Large intestine (tissue), 3 donors: ENCODE measurements at regions not wholly inside any gene's neighbourhood (a gene's known extent, or its start where the extent isn't known, plus 50 kb on each side); places are given as distances from the start of the nearest gene placed in this dataset.

Experiments used
- DNase-seq, 2 donors: peaks; one replicate each; pipeline versions ENCODE4 v3.0.0 to v3.0.0-alpha.2; 2013
- H3K27ac ChIP-seq: one replicate; pipeline ENCODE4 v1.5.1; 2013; ENCODE audit warnings: low read length
- H3K27me3 ChIP-seq: 2 replicates; pipeline ENCODE4 v1.6.1; 2013; ENCODE audit warnings: low read length; ENCODE audit not compliant: control insufficient read depth, insufficient read depth
- H3K36me3 ChIP-seq: 2 replicates; pipeline ENCODE4 v1.6.1; 2013; ENCODE audit warnings: low read length; ENCODE audit not compliant: control insufficient read depth, insufficient read depth
- H3K4me1 ChIP-seq: one replicate; pipeline ENCODE4 v1.6.1; 2013; ENCODE audit warnings: low read length; ENCODE audit not compliant: control insufficient read depth, insufficient read depth
- H3K4me3 ChIP-seq: one replicate; pipeline ENCODE4 v1.5.1; 2013; ENCODE audit warnings: low read length
- H3K9me3 ChIP-seq: one replicate; pipeline ENCODE4 v1.6.1; 2013; ENCODE audit warnings: mild to moderate bottlenecking, low read depth, low read length, moderate library complexity; ENCODE audit not compliant: control insufficient read depth
- WGBS: methylation state at CpG from one replicate; pipeline ENCODE4 v1.1.5; 2013; ENCODE audit warnings: low lambda C conversion rate; ENCODE audit not compliant: insufficient coverage; 5-methylcytosine and 5-hydroxymethylcytosine counted together

DNA sequence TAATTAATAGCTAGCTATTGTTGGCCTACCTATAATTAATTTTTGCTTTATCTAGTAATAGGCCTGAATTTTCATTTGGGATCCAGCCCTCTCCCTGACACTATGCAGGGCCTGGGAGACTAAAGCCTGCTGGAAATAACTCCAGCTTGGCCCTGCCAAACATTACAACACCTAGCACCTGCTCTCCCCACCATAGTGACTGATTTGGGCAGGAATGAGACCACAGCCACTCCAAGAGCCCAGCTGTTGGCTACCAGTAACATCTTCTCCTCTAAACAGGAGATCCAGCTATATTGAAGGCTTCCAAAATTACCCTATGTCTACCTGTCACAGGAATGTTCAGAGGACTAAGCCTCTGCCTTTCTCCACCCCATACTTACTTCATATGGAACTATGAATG lies 225.1 kb downstream of the IDS start:
- Histone ChIP-seq H3K27me3 (no peaks in the 10 kb centered on the region), H3K27ac (no peak overlapping the region), H3K36me3 (no peaks in the 10 kb centered on the region), H3K4me1 (no peaks in the 10 kb centered on the region), H3K4me3 (no peak overlapping the region), H3K9me3 (no peaks in the 10 kb centered on the region)
- DNase-seq, result no peak

DNA sequence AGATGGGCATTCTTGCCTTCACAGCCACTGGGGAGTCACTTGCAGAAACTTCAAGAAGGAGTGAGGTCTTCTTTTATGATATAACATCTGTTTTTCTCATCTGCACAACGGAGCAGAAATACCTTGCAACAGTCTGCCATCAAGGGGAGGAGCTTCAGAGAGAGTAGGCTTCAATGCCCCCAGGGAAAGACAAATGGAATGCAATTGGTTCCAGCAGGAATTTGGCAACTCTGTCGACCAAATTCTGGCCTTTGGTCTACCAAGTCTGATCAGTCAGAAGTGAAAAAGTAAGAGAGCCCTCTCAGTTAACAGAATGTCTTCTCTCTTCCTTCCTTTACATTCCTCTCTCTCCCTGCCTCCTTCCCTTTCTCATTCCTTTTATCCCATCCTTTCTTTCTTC lies 229.3 kb downstream of the IDS start:
- no peaks in the 10 kb centered on the region for H3K27me3 ChIP-seq
- H3K36me3 ChIP-seq, result no peaks in the 10 kb centered on the region
- no peaks in the 10 kb centered on the region for H3K4me1 ChIP-seq
- H3K9me3 ChIP-seq, result no peaks in the 10 kb centered on the region
- H3K4me3 ChIP-seq, result no peak overlapping the region
- DNase-seq, result no peak
- H3K27ac ChIP-seq, result no peak overlapping the region
- 0% methylated on average over 1 of the region's 2 CpGs for WGBS

DNA sequence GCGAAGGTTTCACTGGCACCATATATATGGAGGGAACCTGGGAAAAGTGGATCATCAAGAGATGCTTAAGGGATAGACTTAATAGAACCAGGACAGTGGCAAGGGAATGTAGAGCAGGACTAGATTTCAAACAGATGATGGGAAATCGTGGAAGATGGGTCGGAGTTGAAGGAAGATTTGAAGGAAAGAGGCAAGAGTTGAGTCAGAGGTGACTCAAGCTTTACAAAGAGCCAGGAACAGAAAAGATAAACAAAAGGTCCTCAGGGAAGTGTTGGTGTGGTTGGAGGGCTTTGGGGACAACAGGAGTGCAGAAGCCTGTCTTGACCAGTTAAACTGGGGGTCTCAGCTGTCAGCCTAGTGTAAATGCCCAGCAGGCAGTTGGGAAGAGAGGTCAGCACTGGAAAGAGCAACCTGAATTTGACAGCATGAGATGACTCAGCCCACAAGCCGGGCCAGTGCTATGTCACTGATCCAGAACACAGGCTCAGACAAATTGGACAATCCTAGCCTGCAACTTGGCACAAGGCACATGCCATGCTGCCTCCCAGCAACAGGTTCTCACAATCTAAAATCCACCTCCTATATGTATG lies 230.5 kb downstream of the IDS start:
- Histone ChIP-seq H3K4me3 (no peak overlapping the region), H3K27me3 (no peaks in the 10 kb centered on the region), H3K27ac (no peak overlapping the region), H3K4me1 (no peaks in the 10 kb centered on the region), H3K9me3 (no peaks in the 10 kb centered on the region), H3K36me3 (no peaks in the 10 kb centered on the region)
- no CpG with 5 or more reads among the region's 4 CpGs for WGBS
- DNase-seq, result no peak

DNA sequence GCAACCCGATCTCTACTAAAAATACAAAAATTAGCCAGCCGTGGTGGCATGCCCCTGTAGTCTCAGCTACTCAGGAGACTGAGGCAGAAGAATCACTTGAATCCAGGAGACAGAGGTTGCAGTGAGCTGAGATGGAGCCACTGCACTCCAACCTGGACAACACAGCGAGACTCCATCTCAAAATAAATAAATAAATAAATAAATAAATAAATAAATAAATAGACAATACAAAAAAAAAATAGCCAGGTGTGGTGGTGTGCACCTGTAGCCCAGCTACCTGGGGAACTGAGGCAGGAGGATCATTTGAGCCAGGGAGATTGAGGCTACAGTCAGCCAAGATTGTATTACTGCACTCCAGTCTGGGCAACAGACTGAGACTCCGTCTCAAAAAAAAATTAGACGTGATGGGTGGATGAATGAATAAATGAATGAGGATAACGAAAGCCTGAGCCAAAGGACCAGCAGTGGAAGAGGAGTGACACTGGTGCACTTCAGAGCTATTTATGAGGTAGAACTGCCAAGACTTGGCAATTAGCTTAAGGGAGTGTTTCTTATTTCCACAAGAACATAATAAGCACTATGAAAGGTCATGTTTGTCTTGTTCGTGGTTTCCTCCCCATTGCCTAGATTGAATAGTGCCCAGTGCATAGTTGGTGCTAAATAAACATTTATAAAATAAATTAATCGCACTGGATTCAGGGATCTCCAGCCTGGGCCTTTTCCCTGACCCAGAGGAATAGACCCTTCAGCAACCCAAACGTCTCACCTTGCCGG lies 232.2 kb downstream of the IDS start:
- DNase-seq, result no peak

DNA sequence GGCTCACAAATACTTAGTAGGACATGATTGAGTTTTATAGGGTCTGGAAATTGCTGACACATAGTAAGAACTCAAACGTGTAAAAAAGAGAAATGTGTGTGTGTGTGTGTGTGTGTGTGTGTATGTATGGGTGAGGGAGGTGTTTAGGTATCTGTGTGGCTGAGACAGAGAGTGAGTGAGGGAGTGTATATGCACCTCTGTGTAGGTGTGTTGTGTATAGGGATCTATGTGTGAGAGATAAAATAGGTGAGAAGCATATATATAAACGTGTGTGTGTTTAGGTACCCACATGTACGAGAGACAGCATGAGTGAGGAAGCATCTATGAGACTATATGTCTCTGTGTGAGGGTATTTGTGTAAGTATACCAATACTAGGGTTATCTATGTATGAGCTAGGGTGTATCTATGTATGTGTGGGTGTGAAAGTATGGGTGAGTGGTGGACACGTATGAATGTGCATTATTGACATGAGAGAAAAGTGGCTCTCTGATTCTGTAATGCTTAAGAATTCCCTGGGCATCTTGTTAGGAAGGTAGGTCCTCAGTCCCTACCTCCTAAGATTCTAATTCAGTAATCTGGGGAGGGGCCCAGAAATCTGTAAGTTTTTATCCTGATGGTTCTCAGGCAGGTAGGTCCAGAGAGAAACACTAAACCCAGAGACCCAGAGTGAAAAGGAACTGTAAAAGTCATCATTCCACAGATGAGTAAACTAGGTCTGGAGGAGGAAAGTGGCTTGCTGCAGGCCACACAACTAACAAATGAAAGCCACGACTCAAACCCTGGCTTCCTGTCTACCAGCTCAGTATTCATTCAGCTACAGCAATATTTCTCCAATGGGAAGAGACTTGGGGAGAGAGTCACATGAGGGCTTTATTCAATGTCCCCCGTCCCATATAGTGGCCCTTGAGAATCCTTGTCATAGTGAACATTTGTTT lies 237.0 kb downstream of the IDS start:
- Histone ChIP-seq H3K27me3 (no peaks in the 10 kb centered on the region), H3K9me3 (no peaks in the 10 kb centered on the region), H3K4me1 (no peaks in the 10 kb centered on the region), H3K27ac (no peak overlapping the region), H3K36me3 (no peaks in the 10 kb centered on the region), H3K4me3 (no peak overlapping the region)
- no peak for DNase-seq
- 83% methylated on average over 1 of the region's 6 CpGs for WGBS

More for the DNA sequence above, 232.2 kb downstream of the IDS start:
- no peaks in the 10 kb centered on the region for H3K36me3 ChIP-seq
- H3K9me3 ChIP-seq, result no peaks in the 10 kb centered on the region
- H3K4me3 ChIP-seq, result no peak overlapping the region
- no peaks in the 10 kb centered on the region for H3K4me1 ChIP-seq
- 80% methylated on average over 2 of the region's 10 CpGs for WGBS
- no peak overlapping the region for H3K27ac ChIP-seq
- no peaks in the 10 kb centered on the region for H3K27me3 ChIP-seq

DNA sequence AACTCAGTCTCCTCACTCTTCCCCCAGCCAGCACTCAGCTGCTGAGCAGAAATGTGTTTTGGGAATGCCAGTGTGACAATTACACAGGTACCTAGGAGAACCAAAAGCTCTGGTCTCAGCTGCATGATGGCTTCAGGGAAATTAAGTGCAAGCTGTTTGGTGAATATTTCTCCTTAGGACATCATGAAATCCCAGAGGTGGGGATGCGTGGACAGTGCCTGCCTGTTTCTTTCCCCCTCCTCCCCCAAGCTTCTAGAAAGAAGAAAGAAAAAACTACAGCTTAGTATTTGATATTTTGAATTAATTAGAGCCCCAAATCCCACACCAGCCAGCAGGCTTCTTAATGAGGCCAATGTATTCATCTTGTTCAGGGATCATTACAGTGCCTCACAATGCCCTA lies 243.0 kb downstream of the IDS start:
- Histone ChIP-seq H3K9me3 (no peaks in the 10 kb centered on the region), H3K27me3 (no peaks in the 10 kb centered on the region), H3K36me3 (no peaks in the 10 kb centered on the region), H3K4me3 (no peak overlapping the region), H3K27ac (no peak overlapping the region), H3K4me1 (no peaks in the 10 kb centered on the region)
- no peak for DNase-seq
- WGBS, result no CpG with 5 or more reads among the region's 1 CpG

DNA sequence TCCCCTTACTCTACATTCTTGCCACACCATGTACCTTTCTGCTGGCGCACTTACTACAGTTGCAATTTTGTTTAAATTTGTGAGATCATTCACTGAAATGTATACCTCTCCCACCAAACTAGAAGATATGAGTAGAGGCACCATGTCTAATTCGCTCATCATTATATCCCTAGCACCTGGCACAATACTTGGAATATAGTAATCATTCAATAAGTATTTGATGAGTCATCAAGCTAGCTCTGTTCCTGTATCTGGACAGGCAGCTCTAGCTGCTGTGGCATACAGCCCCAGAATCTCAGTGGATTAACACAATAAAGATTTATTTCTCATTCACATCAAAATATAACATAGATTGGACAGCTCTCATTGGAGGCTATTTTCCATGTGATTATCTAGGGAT lies 245.9 kb downstream of the IDS start:
- no peak for DNase-seq
- no peaks in the 10 kb centered on the region for H3K27me3 ChIP-seq
- no peaks in the 10 kb centered on the region for H3K9me3 ChIP-seq
- WGBS, result no CpG with 5 or more reads among the region's 2 CpGs
- no peaks in the 10 kb centered on the region for H3K4me1 ChIP-seq
- H3K36me3 ChIP-seq, result no peaks in the 10 kb centered on the region
- H3K4me3 ChIP-seq, result no peak overlapping the region
- no peak overlapping the region for H3K27ac ChIP-seq

DNA sequence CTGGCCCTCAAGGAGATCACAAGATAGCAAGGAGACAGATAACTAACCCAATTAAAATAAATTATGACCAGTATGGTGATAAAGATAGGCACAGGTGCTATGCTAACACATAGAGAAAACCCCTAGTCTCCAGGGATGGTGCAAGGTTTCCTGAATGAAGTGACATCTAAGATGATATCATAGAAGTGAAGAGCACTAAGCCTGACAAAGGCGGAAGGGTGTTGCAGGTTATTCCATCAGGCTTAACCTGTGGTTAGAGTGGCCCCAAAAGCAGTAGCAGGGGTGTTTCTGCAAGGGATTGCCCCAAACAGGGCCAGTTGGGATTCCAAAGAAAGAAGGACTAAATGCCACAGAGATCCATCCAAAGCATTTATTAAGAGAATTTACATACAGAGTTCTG lies 249.2 kb downstream of the IDS start:
- no CpG with 5 or more reads among the region's 1 CpG for WGBS
- no peaks in the 10 kb centered on the region for H3K4me1 ChIP-seq
- no peak overlapping the region for H3K27ac ChIP-seq
- H3K36me3 ChIP-seq, result no peaks in the 10 kb centered on the region
- no peak for DNase-seq
- H3K27me3 ChIP-seq, result no peaks in the 10 kb centered on the region
- no peaks in the 10 kb centered on the region for H3K9me3 ChIP-seq
- H3K4me3 ChIP-seq, result no peak overlapping the region

DNA sequence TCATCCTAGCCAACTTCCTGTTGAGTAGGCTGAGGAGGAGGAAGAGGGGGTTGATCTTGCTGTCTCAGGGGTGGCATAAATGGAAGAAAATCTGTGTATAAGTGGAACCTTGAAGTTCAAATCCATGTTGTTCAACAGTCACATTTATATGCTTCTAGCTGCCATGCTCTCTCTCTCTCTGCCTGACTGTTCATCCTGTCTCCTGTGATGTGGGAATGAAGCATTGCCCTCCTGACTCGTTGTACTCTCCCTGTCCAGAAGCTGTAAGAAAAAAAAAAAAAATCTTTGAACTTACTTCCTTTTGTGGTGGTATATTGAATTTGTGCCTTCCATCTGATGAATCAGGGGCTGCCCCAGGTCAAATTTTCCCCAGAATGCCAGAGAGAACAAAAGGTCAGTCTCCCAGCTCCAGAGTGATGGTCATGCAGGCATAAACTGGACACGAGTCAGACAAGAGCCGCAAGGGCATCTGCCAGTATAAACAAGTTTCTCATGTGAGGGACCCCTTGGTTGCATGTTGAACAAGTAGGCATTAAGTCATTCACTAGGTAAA lies 257.0 kb downstream of the IDS start:
- Histone ChIP-seq H3K4me3 (no peak overlapping the region), H3K36me3 (no peaks in the 10 kb centered on the region), H3K27ac (no peak overlapping the region), H3K9me3 (no peaks in the 10 kb centered on the region), H3K27me3 (no peaks in the 10 kb centered on the region), H3K4me1 (no peaks in the 10 kb centered on the region)
- no CpG with 5 or more reads among the region's 3 CpGs for WGBS
- DNase-seq, result no peak

DNA sequence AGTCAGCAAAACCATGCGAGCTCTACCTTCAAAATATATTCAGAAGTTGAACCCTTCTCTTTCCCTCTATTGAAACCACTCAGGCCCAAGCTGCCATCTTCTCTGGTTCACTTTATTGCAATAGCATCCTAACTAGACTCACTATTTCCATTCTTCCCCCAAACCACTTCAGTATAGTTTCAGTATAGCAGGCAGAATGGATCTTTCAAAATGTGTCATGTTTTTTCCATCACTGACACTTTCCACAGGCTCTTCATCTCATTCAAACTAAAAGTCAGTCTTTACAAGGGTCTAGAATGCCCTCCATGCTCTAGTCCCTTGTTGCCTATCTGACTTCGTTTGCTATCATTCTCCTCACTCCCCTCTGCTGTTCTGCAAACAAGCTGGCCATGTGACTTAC lies 274.4 kb downstream of the IDS start:
- WGBS, result no CpG with 5 or more reads among the region's 2 CpGs
- Histone ChIP-seq H3K27ac (no peak overlapping the region), H3K4me3 (no peak overlapping the region), H3K36me3 (no peaks in the 10 kb centered on the region), H3K9me3 (no peaks in the 10 kb centered on the region), H3K27me3 (no peaks in the 10 kb centered on the region), H3K4me1 (no peaks in the 10 kb centered on the region)
- no peak for DNase-seq
